Limb (tissue), 2 donors: ENCODE measurements at regions not wholly inside any gene's neighbourhood (a gene's known extent, or its start where the extent isn't known, plus 50 kb on each side); places are given as distances from the start of the nearest gene placed in this dataset.
"Not testable (repeated sequence)": the region's sequence is repeated elsewhere in the genome, so short reads cannot be mapped to it uniquely, and the experiment has no call there.

Experiments
- DNase-seq, 2 donors: peaks; one replicate each; pipeline ENCODE4 v3.0.0-alpha.2; 2016; ENCODE audit errors: extremely low spot score in 2 of 2

- DNase-seq: no peak
Measured at GRCh38 chr1:147071142-147071541, 101.1 kb downstream of the PRKAB2 start.

- DNase-seq: no peak
Measured at GRCh38 chr1:147062956-147063355, 109.3 kb downstream of the PRKAB2 start.

GRCh38 chr1:147061880-147062279, 110.4 kb downstream of the PRKAB2 start:
- DNase-seq: not testable (repeated sequence)

GRCh38 chr1:147053269-147053668, 115.1 kb downstream of the NBPF12 start:
- no peak for DNase-seq

- DNase-seq: no peak
Measured at GRCh38 chr1:147052677-147053076, 114.6 kb downstream of the NBPF12 start.

GRCh38 chr1:147052143-147052542, 114.0 kb downstream of the NBPF12 start:
- DNase-seq: no peak

- no peak for DNase-seq
Measured at GRCh38 chr1:147051136-147051535, 113.0 kb downstream of the NBPF12 start.

- no peak for DNase-seq
Measured at GRCh38 chr1:147050654-147051053, 112.5 kb downstream of the NBPF12 start.

- not testable (repeated sequence) for DNase-seq
Measured at GRCh38 chr1:147046863-147047394, 108.8 kb downstream of the NBPF12 start.

GRCh38 chr1:147046189-147046862, 108.2 kb downstream of the NBPF12 start:
- DNase-seq: no peak
